IMR-90 (cell line): ENCODE measurements at regions not wholly inside any gene's neighbourhood (a gene's known extent, or its start where the extent isn't known, plus 50 kb on each side); places are given as distances from the start of the nearest gene placed in this dataset.

ENCODE experiments used
- ATAC-seq: fragments of 200-7000 bp; cut with Tn5 transposase; 2 replicates; pipeline ENCODE4 v1.9.1; 2020; ENCODE audit warnings: low read depth, mild to moderate bottlenecking, moderate library complexity
- BruUV-seq: library from RNA; stranded (reverse); fragments of 400-500 nt; replicated peaks from 2 replicates; lab custom pipeline; 2021; lab: Mats Ljungman, UMichigan
- CTCF ChIA-PET: fragments of 300-600 bp; formaldehyde crosslinking; extraction: SDS; loops from one replicate; lab custom pipeline; 2021; ENCODE audit warnings: antibody characterized with exemption; lab: Yijun Ruan, JAX
- POLR2A ChIA-PET: fragments of 300-600 bp; sonication (Branson Sonifier 250); formaldehyde crosslinking; loops from one replicate; lab custom pipeline; 2022; ENCODE audit warnings: antibody characterized with exemption; ENCODE audit not compliant: unreplicated experiment; lab: Charles Lee
- DNase-seq: peaks from one replicate; pipeline ENCODE4 v3.0.0; 2013
- H2AFZ ChIP-seq: replicated peaks from 2 replicates; pipeline ENCODE3; 2013; ENCODE audit warnings: low read length, mild to moderate bottlenecking; ENCODE audit not compliant: poor library complexity
- H2AK5ac ChIP-seq: 2 replicates; pipeline ENCODE4 v1.6.1; 2013; ENCODE audit warnings: low read depth, low read length, inconsistent platforms
- H2AK9ac ChIP-seq: replicated peaks from 2 replicates; pipeline ENCODE3; 2013; ENCODE audit warnings: mild to moderate bottlenecking, low read depth, low read length, moderate library complexity; ENCODE audit not compliant: poor library complexity
- H2BK120ac ChIP-seq: 2 replicates; pipeline ENCODE4 v1.6.1; 2013; ENCODE audit warnings: low read depth, low read length, inconsistent platforms
- H2BK15ac ChIP-seq: 3 replicates; pipeline ENCODE4 v1.6.1; 2013; ENCODE audit warnings: low read depth, low read length, inconsistent platforms
- H2BK20ac ChIP-seq: 2 replicates; pipeline ENCODE4 v1.6.1; 2013; ENCODE audit warnings: low read depth, mild to moderate bottlenecking, inconsistent platforms, low read length, moderate library complexity
- H2BK5ac ChIP-seq: 2 replicates; pipeline ENCODE4 v1.6.1; 2013; ENCODE audit warnings: mild to moderate bottlenecking, low read depth, low read length, inconsistent platforms; ENCODE audit not compliant: poor library complexity, severe bottlenecking
- H3K14ac ChIP-seq: replicated peaks from 2 replicates; pipeline ENCODE4 v1.6.1; 2013; ENCODE audit warnings: low read depth, low read length, inconsistent platforms
- H3K18ac ChIP-seq: 2 replicates; pipeline ENCODE4 v1.6.1; 2013; ENCODE audit warnings: low read depth, low read length, control low read depth
- H3K23ac ChIP-seq: 2 replicates; pipeline ENCODE4 v1.6.1; 2013; ENCODE audit warnings: low read depth, low read length, inconsistent platforms
- H3K27ac ChIP-seq: 2 replicates; pipeline ENCODE4 v1.5.1; 2013; ENCODE audit warnings: mild to moderate bottlenecking, control low read depth, low read length; ENCODE audit not compliant: insufficient read depth
- H3K27me3 ChIP-seq: 2 replicates; pipeline ENCODE4 v1.6.1; 2013; ENCODE audit warnings: low read length; ENCODE audit not compliant: control insufficient read depth, insufficient read depth
- H3K36me3 ChIP-seq: 2 replicates; pipeline ENCODE4 v1.6.1; 2013; ENCODE audit warnings: low read length, mixed read lengths; ENCODE audit not compliant: control insufficient read depth, insufficient read depth
- H3K4ac ChIP-seq: 2 replicates; pipeline ENCODE4 v1.6.1; 2013; ENCODE audit warnings: low read depth, low read length, inconsistent platforms
- H3K4me1 ChIP-seq: 2 replicates; pipeline ENCODE4 v1.6.1; 2013; ENCODE audit warnings: low read length, mixed read lengths; ENCODE audit not compliant: control insufficient read depth, insufficient read depth
- H3K4me2 ChIP-seq: 2 replicates; pipeline ENCODE4 v1.6.1; 2013; ENCODE audit warnings: low read depth, mild to moderate bottlenecking, control low read depth, low read length, moderate library complexity
- H3K4me3 ChIP-seq: 2 replicates; pipeline ENCODE4 v1.5.1; 2013; ENCODE audit warnings: low read depth, mild to moderate bottlenecking, control low read depth, low read length, moderate library complexity; ENCODE audit not compliant: insufficient read depth
- H3K56ac ChIP-seq: 2 replicates; pipeline ENCODE4 v1.6.1; 2013; ENCODE audit warnings: low read length, inconsistent platforms; ENCODE audit not compliant: insufficient read depth; ENCODE audit errors: extremely low read depth
- H3K79me1 ChIP-seq, 2 experiments: 2 replicates each; pipeline ENCODE4 v1.6.1; 2013; ENCODE audit warnings: low read length in 2 of 2, inconsistent platforms in 1 of 2, low read depth in 1 of 2
- H3K9ac ChIP-seq: 2 replicates; pipeline ENCODE4 v1.6.1; 2013; ENCODE audit warnings: low read depth, low read length, control low read depth
- H3K9me1 ChIP-seq: 2 replicates; pipeline ENCODE4 v1.6.1; 2013; ENCODE audit warnings: low read length, inconsistent platforms; ENCODE audit not compliant: insufficient read depth
- H3K9me3 ChIP-seq: 2 replicates; pipeline ENCODE4 v1.6.1; 2013; ENCODE audit warnings: low read length; ENCODE audit not compliant: control insufficient read depth, insufficient read depth
- H4K20me1 ChIP-seq: 2 replicates; pipeline ENCODE4 v1.6.1; 2013; ENCODE audit warnings: low read length, inconsistent platforms; ENCODE audit not compliant: insufficient read depth
- H4K5ac ChIP-seq: 2 replicates; pipeline ENCODE4 v1.6.1; 2013; ENCODE audit warnings: mild to moderate bottlenecking, low read depth, low read length, control low read depth
- H4K8ac ChIP-seq, 2 experiments: 2 replicates each; pipeline ENCODE4 v1.6.1; 2013; ENCODE audit warnings: low read depth in 2 of 2, low read length in 2 of 2, control low read depth in 1 of 2, inconsistent platforms in 1 of 2
- H4K91ac ChIP-seq: 2 replicates; pipeline ENCODE4 v1.6.1; 2013; ENCODE audit warnings: low read depth, low read length, inconsistent platforms; ENCODE audit not compliant: insufficient read depth
- FOS ChIP-seq: fragments of 150-350 bp; IDR thresholded peaks from 2 replicates; pipeline ENCODE4 v1.6.1; 2016; ENCODE audit warnings: low read depth, low read length
- NFE2L2 ChIP-seq: fragments of 150-350 bp; IDR thresholded peaks from 2 replicates; pipeline ENCODE4 v1.6.1; 2016; ENCODE audit warnings: low read depth, mild to moderate bottlenecking, low read length
- WGBS, 2 experiments: methylation state at CpG; one replicate each; pipeline versions ENCODE4 v1.1.5 to v1.1.7; 2013; ENCODE audit warnings: missing lambda C conversion rate in 2 of 2; ENCODE audit not compliant: insufficient read length in 1 of 2; ENCODE audit errors: extremely low coverage in 2 of 2; 5-methylcytosine and 5-hydroxymethylcytosine counted together
- dilution Hi-C: fragments of 300-500 bp; cut with HindIII; formaldehyde crosslinking; loops from one replicate; pipeline ENCODE4 v1.14.3; 2018; ENCODE audit warnings: low sequenced_read_pairs; ENCODE audit not compliant: unreplicated experiment
- in situ Hi-C: fragments of 300-500 bp; cut with MboI; formaldehyde crosslinking; loops from 3 replicates; pipeline ENCODE4 v1.14.3; 2019; ENCODE audit warnings: low sequenced_read_pairs, inconsistent platforms, mixed read lengths
- intact Hi-C: fragments of 100-400 bp; cut with micrococcal nuclease; formaldehyde crosslinking; loops from 2 replicates; pipeline ENCODE4 v1.10.0; 2022
- TF ChIP-seq, protein P1 (sequence below): conservative IDR thresholded peaks from 2 replicates; pipeline ENCODE4 v1.5.1; 2012; ENCODE audit warnings: mild to moderate bottlenecking, low read depth, low read length, improper control_type of control experiment

GRCh38 chr3:25854635-25855034, 64.7 kb downstream of the OXSM start:
- H4K8ac ChIP-seq: peak overlapping the region in 1 of 2 experiments; percentile 29; a peak in 1 of 4 replicates
- ATAC-seq (peak; percentile 89), DNase-seq (peak; percentile 83)
- TF ChIP-seq NFE2L2: peak; percentile 53; the same call in 1 of the 2 replicates
- TF ChIP-seq, protein P1, sequence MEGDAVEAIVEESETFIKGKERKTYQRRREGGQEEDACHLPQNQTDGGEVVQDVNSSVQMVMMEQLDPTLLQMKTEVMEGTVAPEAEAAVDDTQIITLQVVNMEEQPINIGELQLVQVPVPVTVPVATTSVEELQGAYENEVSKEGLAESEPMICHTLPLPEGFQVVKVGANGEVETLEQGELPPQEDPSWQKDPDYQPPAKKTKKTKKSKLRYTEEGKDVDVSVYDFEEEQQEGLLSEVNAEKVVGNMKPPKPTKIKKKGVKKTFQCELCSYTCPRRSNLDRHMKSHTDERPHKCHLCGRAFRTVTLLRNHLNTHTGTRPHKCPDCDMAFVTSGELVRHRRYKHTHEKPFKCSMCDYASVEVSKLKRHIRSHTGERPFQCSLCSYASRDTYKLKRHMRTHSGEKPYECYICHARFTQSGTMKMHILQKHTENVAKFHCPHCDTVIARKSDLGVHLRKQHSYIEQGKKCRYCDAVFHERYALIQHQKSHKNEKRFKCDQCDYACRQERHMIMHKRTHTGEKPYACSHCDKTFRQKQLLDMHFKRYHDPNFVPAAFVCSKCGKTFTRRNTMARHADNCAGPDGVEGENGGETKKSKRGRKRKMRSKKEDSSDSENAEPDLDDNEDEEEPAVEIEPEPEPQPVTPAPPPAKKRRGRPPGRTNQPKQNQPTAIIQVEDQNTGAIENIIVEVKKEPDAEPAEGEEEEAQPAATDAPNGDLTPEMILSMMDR: no peak
- TF ChIP-seq FOS: peak; percentile 30; the same call in 1 of the 2 replicates
- intact Hi-C loops (no loop called here), dilution Hi-C loops (no loop called here), in situ Hi-C loops (no loop called here)
- H2AFZ ChIP-seq: no peak overlapping the region
- H3K9me3 ChIP-seq: no peaks in the 10 kb centered on the region
- no peaks in the 10 kb centered on the region for H3K79me1 ChIP-seq
- H3K56ac ChIP-seq: peak overlapping the region; percentile 31; the same call in 1 of the 2 replicates
- H3K9me1 ChIP-seq: no peaks in the 10 kb centered on the region
- no peak overlapping the region for H3K4ac ChIP-seq
- H3K27me3 ChIP-seq: no peaks in the 10 kb centered on the region
- peak overlapping the region; percentile 87 for H2BK5ac ChIP-seq
- no peak overlapping the region for H2AK5ac ChIP-seq
- H4K5ac ChIP-seq: no peak overlapping the region; the same call in 1 of the 2 replicates
- no peak overlapping the region for H2AK9ac ChIP-seq
- H2BK15ac ChIP-seq: no peak overlapping the region
- 0 out of 2 replicates have a peak overlapping the region, but pooled peaks have one; percentile 3 for H3K14ac ChIP-seq
- H3K23ac ChIP-seq: no peak overlapping the region; the same call in 1 of the 2 replicates
- peak overlapping the region; percentile 8; the same call in 1 of the 2 replicates for H3K4me3 ChIP-seq
- no peaks in the 10 kb centered on the region for H4K20me1 ChIP-seq
- CTCF ChIA-PET: interaction anchor here (1.0 to 2.6 kb wide), 4 partner anchors 13 to 207 kb away, joined by 3 to 9 read pairs (median 4); no protein-coding TSS in a partner anchor
- peak overlapping the region; percentile 77; the same call in 1 of the 2 replicates for H3K18ac ChIP-seq
- peak overlapping the region; percentile 5; the same call in 1 of the 2 replicates for H3K27ac ChIP-seq
- H4K91ac ChIP-seq: no peak overlapping the region
- BruUV-seq: no TSS peak
- peak overlapping the region; percentile 6; the same call in 1 of the 2 replicates for H2BK20ac ChIP-seq
- no CpG with 5 or more reads among the region's 3 CpGs for WGBS, 2 experiments
- H3K36me3 ChIP-seq: no peaks in the 10 kb centered on the region
- H2BK120ac ChIP-seq: no peak overlapping the region
- H3K4me1 ChIP-seq: peaks cover 8% of the 10 kb centered on the region
- POLR2A ChIA-PET: no interaction called here
- H3K4me2 ChIP-seq: peak overlapping the region; percentile 72; the same call in 1 of the 2 replicates
- H3K9ac ChIP-seq: no peak overlapping the region
